ENCODE measurements at regions not wholly inside any gene's neighbourhood (a gene's known extent, or its start where the extent isn't known, plus 50 kb on each side); places are given as distances from the start of the nearest gene placed in this dataset.

DNA sequence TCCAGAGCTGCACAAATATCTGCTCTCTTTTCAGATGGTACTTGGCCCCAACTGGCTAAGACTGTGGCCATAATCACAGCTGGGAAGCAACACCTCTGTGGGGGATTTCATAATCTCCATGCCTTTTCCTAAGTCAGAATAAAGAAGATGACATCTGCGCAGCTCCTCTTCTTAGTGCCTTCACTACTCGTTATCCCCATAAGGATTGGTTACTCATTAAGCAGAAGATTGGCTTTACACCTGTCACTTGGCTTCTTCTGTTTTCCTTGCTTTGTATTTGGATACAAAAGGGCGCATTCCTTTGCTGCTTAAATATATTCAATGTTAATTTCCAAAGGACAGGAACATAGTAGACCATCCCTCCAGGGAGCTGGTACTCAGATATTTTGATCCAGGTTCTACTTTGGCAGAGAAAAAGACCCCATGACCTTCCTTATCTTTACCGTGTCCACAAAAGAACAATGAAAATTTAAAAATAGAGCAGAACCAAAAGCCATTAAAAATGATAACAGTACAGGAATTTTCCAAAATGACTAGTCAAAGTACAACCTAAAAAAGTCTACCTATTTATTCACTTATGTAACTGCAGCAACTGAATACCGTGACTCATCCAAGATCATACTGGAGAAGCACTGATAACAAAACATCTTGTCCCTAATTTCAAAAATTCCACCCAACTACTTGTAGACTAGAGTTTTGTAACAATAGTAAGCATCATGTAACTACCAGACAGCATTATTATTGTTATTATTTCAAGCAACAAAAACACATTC is 352.3 kb upstream of the TMPO start:
- Histone ChIP-seq H3K79me2 (ENCODE audit: insufficient read depth) (no peaks in the 10 kb centered on the region), H3K27ac (ENCODE audit: low read depth in 2 of 2, low read length in 1 of 2) (no peak overlapping the region), H3K27me3 (ENCODE audit: insufficient read depth) (no peaks in the 10 kb centered on the region), H2AFZ (ENCODE audit: low read depth) (no peak overlapping the region), H3K9me2 (no peaks in the 10 kb centered on the region), H3K4me1 (ENCODE audit: control insufficient read depth in 1 of 2, insufficient read depth in 2 of 2, low read depth in 1 of 2, low read length in 1 of 2) (no peaks in the 10 kb centered on the region), H3K4me3 (ENCODE audit: low read depth in 2 of 2, low read length in 1 of 2) (no peak overlapping the region), H3K36me3 (replicated peaks in 1 of 2; ENCODE audit: control insufficient read depth in 1 of 2, insufficient read depth in 2 of 2, low read length in 1 of 2) (no peaks in the 10 kb centered on the region), H4K20me1 (ENCODE audit: insufficient read depth) (no peaks in the 10 kb centered on the region), H3F3A (replicated peaks; ENCODE audit: insufficient read depth) (no peaks in the 10 kb centered on the region), H3K4me2 (no peak overlapping the region), H3K9me3 (no peaks in the 10 kb centered on the region), H3K9ac (no peak overlapping the region)
- DNase-seq = no peak
- WGBS (ENCODE audit: low lambda C conversion rate) = 22% methylated on average over 5 of the region's 5 CpGs
- ChIA-PET POLR2A (no interaction called here), CTCF (no interaction called here)
- TF ChIP-seq EP300 (IDR thresholded peaks at IDR 0.05; ENCODE audit: borderline replicate concordance in 1 of 2, low read depth in 1 of 2, low read length in 1 of 2) = no peak
- TF ChIP-seq FOXJ3 (CRISPR knock-in tag; IDR thresholded peaks at IDR 0.05) = no peak
- no peak for TF ChIP-seq RXRA (IDR thresholded peaks at IDR 0.05; ENCODE audit: borderline replicate concordance, low read depth)
- TF ChIP-seq JUND (IDR thresholded peaks at IDR 0.05) = no peak
- no peak for TF ChIP-seq TEAD4 (IDR thresholded peaks at IDR 0.05; ENCODE audit: borderline replicate concordance, insufficient read depth)
- TF ChIP-seq POLR2AphosphoS5 (IDR thresholded peaks at IDR 0.05; ENCODE audit: low read depth, low read length) = no peak
- TF ChIP-seq TCF12 (IDR thresholded peaks at IDR 0.05) = no peak
- TF ChIP-seq CHD2 (IDR thresholded peaks at IDR 0.05; ENCODE audit: low read length, partially characterized antibody) = no peak
- TF ChIP-seq, protein P1, sequence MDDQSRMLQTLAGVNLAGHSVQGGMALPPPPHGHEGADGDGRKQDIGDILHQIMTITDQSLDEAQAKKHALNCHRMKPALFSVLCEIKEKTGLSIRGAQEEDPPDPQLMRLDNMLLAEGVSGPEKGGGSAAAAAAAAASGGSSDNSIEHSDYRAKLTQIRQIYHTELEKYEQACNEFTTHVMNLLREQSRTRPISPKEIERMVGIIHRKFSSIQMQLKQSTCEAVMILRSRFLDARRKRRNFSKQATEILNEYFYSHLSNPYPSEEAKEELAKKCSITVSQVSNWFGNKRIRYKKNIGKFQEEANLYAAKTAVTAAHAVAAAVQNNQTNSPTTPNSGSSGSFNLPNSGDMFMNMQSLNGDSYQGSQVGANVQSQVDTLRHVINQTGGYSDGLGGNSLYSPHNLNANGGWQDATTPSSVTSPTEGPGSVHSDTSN (IDR thresholded peaks at IDR 0.05) = no peak
- TF ChIP-seq NRF1 (IDR thresholded peaks at IDR 0.05; ENCODE audit: low read depth, low read length) = no peak
- TF ChIP-seq RAD21 (IDR thresholded peaks at IDR 0.05; ENCODE audit: low read length) = no peak

DNA sequence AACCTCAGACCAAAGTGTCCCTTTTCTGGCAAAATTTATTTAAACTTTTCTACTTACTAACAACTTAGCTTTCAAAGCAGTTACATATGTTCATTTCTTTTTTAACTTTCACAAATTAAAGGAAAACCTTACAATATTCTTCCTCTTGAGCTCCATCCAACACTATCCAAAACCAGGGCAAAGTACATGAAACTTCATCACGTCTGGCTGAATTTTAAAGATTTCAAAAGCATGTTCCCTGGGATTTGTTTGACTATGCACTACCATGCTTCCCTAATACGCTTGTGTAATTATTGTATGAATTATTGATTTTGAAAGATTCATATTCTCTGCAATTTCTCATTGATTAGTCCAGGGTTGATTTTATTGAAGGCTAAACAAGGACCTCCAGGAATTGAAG is 343.1 kb upstream of the TMPO start:
- Histone ChIP-seq H4K20me1 (ENCODE audit: insufficient read depth) (no peaks in the 10 kb centered on the region), H3K27me3 (ENCODE audit: insufficient read depth) (no peaks in the 10 kb centered on the region), H3K9ac (no peak overlapping the region), H3K79me2 (ENCODE audit: insufficient read depth) (no peaks in the 10 kb centered on the region), H3K4me2 (no peak overlapping the region), H3K9me2 (no peaks in the 10 kb centered on the region), H3K4me1 (ENCODE audit: control insufficient read depth in 1 of 2, insufficient read depth in 2 of 2, low read depth in 1 of 2, low read length in 1 of 2) (no peaks in the 10 kb centered on the region), H3K27ac (ENCODE audit: low read depth in 2 of 2, low read length in 1 of 2) (no peak overlapping the region), H3F3A (replicated peaks; ENCODE audit: insufficient read depth) (no peaks in the 10 kb centered on the region), H3K4me3 (ENCODE audit: low read depth in 2 of 2, low read length in 1 of 2) (no peak overlapping the region), H2AFZ (ENCODE audit: low read depth) (no peak overlapping the region), H3K36me3 (replicated peaks in 1 of 2; ENCODE audit: control insufficient read depth in 1 of 2, insufficient read depth in 2 of 2, low read length in 1 of 2) (no peaks in the 10 kb centered on the region), H3K9me3 (no peaks in the 10 kb centered on the region)
- CTCF ChIA-PET = no interaction called here
- POLR2A ChIA-PET = no interaction called here
- no peak for TF ChIP-seq EZH2phosphoT487 (IDR thresholded peaks at IDR 0.05; ENCODE audit: borderline replicate concordance, low read depth)
- no peak for TF ChIP-seq RFX5 (IDR thresholded peaks at IDR 0.05; ENCODE audit: low read length)
- TF ChIP-seq, protein P2, sequence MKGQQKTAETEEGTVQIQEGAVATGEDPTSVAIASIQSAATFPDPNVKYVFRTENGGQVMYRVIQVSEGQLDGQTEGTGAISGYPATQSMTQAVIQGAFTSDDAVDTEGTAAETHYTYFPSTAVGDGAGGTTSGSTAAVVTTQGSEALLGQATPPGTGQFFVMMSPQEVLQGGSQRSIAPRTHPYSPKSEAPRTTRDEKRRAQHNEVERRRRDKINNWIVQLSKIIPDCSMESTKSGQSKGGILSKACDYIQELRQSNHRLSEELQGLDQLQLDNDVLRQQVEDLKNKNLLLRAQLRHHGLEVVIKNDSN (IDR thresholded peaks at IDR 0.05; ENCODE audit: borderline replicate concordance, low read depth) = no peak
- TF ChIP-seq CHD2 (IDR thresholded peaks at IDR 0.05; ENCODE audit: low read length, partially characterized antibody) = no peak
- no peak for TF ChIP-seq TEAD4 (IDR thresholded peaks at IDR 0.05; ENCODE audit: borderline replicate concordance, insufficient read depth)
- TF ChIP-seq, protein P3, sequence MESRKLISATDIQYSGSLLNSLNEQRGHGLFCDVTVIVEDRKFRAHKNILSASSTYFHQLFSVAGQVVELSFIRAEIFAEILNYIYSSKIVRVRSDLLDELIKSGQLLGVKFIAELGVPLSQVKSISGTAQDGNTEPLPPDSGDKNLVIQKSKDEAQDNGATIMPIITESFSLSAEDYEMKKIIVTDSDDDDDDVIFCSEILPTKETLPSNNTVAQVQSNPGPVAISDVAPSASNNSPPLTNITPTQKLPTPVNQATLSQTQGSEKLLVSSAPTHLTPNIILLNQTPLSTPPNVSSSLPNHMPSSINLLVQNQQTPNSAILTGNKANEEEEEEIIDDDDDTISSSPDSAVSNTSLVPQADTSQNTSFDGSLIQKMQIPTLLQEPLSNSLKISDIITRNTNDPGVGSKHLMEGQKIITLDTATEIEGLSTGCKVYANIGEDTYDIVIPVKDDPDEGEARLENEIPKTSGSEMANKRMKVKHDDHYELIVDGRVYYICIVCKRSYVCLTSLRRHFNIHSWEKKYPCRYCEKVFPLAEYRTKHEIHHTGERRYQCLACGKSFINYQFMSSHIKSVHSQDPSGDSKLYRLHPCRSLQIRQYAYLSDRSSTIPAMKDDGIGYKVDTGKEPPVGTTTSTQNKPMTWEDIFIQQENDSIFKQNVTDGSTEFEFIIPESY (IDR thresholded peaks at IDR 0.05; ENCODE audit: borderline replicate concordance, low read depth) = no peak
- no peak for TF ChIP-seq NRF1 (IDR thresholded peaks at IDR 0.05; ENCODE audit: low read depth, low read length)
- no peak for TF ChIP-seq TCF12 (IDR thresholded peaks at IDR 0.05)
- 15% methylated on average over 2 of the region's 2 CpGs for WGBS (ENCODE audit: low lambda C conversion rate)
- no peak for DNase-seq

Data from SK-N-SH (cell line).